H1 (cell line): ENCODE measurements at regions not wholly inside any gene's neighbourhood (a gene's known extent, or its start where the extent isn't known, plus 50 kb on each side); places are given as distances from the start of the nearest gene placed in this dataset.

Experiments used
- CTBP2 ChIP-seq: IDR thresholded peaks from 2 replicates; pipeline ENCODE4 v1.7.0; 2011; ENCODE audit warnings: borderline replicate concordance, mild to moderate bottlenecking, moderate library complexity, mixed read lengths, low read length; ENCODE audit not compliant: insufficient read depth, insufficient read length
- JUN ChIP-seq: IDR thresholded peaks from 2 replicates; pipeline ENCODE4 v1.6.1; 2011; ENCODE audit warnings: low read depth, mild to moderate bottlenecking, improper control_type of control experiment, low read length
- KDM1A ChIP-seq: fragments of 200-600, 300-600 bp; sonication (generic); IDR thresholded peaks from 2 replicates; pipeline ENCODE4 v1.7.1; 2016; ENCODE audit warnings: mild to moderate bottlenecking, low read length, borderline replicate concordance
- TF ChIP-seq, protein P1 (sequence below), 3 experiments: IDR thresholded peaks; 1 replicate in 2 of 3; 2 replicates in 1 of 3; pipeline versions ENCODE4 v1.5.1 to v1.6.1; 2011; ENCODE audit warnings: low read length in 3 of 3, mild to moderate bottlenecking in 3 of 3, inconsistent platforms in 2 of 3, low read depth in 1 of 3, moderate library complexity in 1 of 3; ENCODE audit not compliant: insufficient read depth in 1 of 3; ENCODE audit errors: control extremely low read depth in 1 of 3

DNA sequence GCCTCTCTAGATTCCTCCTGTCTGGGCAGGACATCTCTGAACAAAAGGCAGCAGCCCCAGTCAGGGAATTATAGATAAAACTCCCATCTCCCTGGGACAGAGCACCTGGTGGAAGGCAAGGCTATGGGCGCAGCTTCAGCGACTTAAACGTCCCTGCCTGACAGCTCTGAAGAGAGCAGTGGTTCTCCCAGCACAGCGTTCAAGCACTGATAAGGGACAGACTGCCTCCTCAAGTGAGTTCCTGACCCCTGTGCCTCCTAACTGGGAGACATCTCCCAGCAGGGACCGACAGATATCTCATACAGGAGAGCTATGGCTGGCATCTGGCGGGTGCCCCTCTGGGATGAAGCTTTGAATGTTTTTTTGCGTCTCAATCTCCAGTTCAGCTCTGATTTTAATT, 262.2 kb downstream of the PARM1 start (continued):
- TF ChIP-seq CTBP2 (no peak), JUN (no peak), KDM1A (no peak)
- TF ChIP-seq, protein P1, sequence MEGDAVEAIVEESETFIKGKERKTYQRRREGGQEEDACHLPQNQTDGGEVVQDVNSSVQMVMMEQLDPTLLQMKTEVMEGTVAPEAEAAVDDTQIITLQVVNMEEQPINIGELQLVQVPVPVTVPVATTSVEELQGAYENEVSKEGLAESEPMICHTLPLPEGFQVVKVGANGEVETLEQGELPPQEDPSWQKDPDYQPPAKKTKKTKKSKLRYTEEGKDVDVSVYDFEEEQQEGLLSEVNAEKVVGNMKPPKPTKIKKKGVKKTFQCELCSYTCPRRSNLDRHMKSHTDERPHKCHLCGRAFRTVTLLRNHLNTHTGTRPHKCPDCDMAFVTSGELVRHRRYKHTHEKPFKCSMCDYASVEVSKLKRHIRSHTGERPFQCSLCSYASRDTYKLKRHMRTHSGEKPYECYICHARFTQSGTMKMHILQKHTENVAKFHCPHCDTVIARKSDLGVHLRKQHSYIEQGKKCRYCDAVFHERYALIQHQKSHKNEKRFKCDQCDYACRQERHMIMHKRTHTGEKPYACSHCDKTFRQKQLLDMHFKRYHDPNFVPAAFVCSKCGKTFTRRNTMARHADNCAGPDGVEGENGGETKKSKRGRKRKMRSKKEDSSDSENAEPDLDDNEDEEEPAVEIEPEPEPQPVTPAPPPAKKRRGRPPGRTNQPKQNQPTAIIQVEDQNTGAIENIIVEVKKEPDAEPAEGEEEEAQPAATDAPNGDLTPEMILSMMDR (IDR thresholded peaks at IDR 0.05; ENCODE audit: control extremely low read depth in 1 of 3, insufficient read depth in 1 of 3, low read depth in 1 of 3, low read length in 3 of 3): no peak
